Left lobe of liver (tissue), 2 donors: ENCODE measurements at regions not wholly inside any gene's neighbourhood (a gene's known extent, or its start where the extent isn't known, plus 50 kb on each side); places are given as distances from the start of the nearest gene placed in this dataset.

ENCODE experiments used
- ATAC-seq: fragments of 200-7000 bp; cut with Tn5 transposase; one replicate; pipeline ENCODE4 v1.9.1; 2020; ENCODE audit warnings: mild to moderate bottlenecking, moderate library complexity
- DNase-seq: peaks from one replicate; pipeline ENCODE4 v3.0.0-alpha.2; 2020; ENCODE audit warnings: low spot score
- donor health status: DM: no; HTN: no; CAD: no; lungs with moderate emphysema.
- donor health status: DM: no; HTN: yes; CAD: no.

DNA sequence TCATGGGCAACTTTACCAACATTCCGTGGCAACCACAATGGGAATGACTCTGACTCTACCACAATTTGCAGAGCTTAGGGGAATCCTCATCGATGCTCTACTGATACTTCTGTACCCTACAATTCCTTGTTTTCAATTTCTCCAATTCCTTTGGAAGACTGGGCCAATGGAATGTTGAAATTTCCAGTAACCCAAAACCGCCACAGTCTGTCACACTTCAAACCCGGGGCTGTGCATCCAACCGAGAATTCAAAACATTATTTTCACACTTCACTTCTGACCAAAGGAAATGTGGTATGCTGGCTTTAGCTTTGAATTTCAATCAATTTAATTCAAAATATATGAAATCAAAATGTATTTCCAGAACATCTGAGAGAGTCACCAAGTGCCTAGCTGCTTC, 951.4 kb downstream of the VRK1 start:
- ATAC-seq: no peak
- no peak for DNase-seq

DNA sequence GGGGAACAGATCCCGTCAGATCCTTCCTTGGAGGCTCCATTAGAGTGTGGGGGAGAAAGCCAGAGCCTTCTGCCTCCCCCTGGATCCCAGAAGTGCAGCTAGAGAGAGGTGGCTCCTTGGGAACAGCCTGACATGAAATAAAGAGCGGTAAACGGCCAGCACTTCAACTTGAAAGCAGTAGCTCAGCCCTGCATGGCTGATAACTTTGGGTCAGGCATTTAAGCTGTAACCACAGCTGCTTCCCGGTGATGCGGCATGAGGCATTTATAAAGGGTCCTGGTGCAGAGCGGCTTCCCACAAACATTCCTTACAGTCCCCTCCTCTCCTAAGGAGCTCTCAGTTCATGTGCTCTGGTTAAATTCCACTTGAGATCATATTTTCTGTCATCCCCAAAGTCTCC, 960.3 kb downstream of the VRK1 start:
- ATAC-seq (no peak), DNase-seq (no peak)

DNA sequence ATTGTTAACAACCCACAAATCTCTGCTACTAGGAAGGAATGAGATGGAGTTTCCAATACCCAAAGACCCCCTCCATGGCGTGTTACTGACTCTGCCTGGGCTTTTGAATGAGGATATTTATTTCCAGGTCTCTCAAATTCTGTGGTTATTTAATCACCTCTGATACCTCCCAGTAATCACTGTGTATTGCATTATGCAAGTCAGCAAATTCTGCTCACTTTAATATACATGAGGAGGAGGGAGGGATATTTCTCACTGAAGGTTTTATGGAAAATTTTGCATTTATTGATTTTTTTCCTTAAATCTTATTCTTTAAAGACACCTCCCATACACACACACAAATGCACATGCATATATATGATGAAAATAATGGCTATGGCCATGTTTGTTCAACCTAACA, 962.9 kb downstream of the VRK1 start:
- ATAC-seq (no peak), DNase-seq (no peak)

DNA sequence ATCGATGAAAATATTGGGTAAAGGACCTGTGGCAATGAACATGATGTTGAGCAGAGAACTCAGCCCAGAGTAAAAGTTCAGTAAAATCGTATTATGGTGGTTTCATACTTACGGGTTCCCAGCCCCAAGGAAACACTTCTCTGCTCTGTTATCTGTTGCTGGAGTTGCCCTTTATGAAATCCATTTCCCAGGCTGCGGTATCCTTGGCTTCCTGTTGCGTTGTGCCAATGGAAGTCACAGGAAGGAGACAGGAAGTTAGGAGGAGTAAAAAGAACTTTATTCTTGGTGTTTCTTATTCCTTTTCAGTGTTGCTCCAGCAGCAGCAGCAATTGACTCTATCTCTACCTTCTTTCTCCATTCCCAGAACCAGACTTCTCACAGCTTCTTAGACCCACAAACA, 965.2 kb downstream of the VRK1 start:
- ATAC-seq: no peak
- no peak for DNase-seq

DNA sequence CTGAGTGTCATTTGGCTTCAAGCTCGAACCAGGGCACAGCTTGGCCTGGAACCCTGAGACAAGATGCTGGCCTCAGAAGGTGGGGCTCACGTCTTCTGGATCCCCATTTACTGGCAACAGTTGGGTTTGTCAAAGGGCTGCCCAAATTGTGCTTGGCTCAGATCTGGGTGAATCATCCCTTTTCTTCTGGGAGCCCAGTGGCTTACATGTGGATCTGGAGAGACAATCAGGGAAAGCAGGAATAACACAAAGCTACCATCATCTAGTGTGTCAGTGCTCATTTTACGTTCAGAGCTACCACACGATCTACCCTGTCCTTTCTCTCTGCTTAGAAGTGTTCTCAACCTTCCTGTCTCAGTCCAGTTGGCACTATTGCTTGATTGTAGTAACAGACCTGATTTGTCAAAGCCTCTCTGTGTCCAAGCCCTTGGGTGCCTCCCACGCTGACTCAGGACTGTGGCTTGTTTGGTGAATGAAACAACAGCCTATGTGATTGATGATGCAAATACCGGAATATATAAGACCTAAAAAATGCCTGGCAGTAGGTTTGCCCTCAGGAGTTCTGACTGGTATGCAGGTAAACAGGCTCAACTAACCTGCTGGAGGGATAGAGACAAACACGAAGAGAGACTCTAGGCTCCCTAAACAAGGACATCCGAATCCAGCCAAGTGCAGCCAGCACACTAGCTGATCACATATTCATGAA, 974.3 kb downstream of the VRK1 start:
- no peak for ATAC-seq
- DNase-seq: no peak

DNA sequence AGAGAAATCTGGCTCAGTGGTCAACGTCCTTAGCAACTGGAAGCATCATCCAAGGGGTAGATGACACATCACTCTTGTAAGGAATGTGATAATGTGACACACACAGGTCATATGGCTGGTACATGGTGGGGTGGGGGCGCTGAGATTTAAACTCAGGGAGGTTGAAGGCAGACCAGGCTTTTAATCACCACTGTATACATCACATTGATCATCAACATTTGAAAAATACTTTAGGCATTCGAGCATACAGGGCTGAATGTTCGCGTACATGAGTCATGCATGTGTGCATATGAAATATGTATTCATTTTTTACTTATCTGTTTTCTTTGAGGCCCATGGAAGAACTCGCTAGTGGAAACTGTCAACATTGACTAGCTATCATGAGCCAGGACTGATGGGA, 976.4 kb downstream of the VRK1 start:
- DNase-seq: no peak
- no peak for ATAC-seq

DNA sequence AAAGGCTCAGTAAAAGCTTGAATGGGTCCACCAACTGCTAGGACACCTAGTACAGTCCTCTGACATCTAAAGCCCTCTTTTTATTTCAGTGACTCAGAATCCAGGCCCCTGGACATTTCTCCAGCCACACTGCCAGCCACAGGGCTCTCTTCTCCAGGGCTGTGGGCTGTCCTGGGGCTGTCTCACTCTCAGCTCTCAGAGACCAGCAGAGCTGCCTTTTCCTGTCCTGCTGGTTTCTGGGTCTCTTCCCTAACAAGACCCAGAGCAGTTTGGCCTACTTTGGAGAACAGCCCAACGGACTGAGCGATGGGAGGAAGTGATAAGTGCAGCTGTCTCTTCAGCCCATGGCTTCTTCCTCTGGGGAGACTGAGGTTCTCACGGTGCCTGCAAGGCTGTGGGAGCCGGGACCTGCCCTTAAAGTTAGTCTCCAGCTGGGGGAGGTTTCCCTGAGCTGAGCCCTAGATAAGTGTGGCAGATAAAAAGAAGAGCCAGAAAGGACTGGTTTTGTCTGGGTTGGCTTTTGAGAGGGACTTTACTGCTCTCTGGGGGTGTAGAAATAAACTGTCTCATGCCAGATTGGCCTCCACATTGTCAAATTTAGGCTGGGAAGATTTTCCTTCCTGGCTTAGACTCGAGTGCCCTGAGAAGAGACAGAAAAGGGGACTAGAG, 979.8 kb downstream of the VRK1 start:
- ATAC-seq (no peak), DNase-seq (no peak)

DNA sequence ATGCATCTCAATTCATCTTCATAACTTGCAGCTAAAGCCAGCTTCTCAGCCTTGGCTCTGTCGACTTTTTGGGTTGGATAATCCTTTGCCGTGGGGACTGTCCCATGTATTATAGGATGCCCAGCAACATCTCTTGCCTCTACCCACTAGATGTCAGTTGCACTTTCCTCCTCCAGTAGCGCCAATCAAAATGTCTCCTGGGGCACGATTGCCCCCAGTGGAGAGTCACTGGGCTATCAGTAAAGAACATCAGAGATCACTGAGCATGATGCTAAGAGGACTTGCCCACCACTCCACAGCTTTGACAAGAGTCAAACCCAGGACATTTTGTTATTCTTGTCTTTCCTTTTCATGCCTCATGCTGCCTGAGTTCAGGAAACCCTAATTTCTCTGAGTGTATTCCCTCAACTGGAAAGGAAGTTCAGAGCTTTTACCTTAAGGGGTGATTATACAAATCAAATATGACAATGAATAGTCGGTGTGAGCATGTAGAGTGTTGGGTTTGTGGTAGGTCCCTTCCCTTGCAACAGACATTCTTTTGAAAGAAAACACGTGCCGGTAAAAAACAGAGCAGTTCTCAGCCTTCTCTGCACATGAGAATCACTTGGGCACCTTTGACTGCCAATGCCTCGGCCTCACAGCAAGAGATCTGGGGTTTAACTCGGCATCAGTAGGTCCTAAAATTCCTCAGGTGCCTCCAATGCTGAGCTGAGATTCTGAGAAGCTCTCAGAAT, 980.6 kb downstream of the VRK1 start:
- ATAC-seq: no peak
- DNase-seq: no peak

DNA sequence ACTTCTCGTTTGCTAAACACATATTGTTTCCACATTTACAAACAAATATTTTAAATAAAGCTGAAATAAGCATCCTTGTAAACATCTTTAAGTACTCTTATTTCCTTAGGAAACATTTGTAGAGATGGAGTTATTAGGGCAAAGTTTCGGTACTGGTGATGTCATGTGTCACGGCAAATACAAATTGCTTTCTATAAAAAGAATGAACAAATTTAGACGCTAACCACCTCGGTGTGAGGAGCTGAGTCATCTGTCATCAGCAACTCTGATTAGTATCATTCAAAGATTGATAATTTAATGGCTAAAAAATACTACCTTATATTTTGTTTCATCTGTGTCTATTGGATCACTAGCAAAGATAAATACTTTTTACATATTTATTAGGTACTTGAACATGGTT, 982.0 kb downstream of the VRK1 start:
- no peak for DNase-seq
- ATAC-seq: no peak

DNA sequence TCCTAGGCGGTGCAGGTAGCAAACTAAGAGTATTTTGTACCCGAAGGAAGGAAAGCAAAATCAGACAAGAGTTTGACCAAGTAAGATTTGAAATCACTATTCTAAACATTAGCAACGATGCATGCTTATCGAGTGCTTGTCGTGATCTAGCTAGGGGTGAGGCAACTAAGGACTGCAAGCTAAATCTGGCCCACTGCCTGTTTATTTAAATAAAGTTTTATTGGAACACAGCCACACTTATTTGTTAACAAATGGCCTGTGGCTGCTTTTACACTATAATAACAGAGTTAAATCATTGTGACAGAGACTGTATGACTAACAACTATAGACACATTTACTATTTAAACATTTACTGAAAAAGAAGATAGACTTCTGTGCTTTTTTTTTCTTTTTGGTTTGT, 983.6 kb downstream of the VRK1 start:
- ATAC-seq: no peak
- no peak for DNase-seq

DNA sequence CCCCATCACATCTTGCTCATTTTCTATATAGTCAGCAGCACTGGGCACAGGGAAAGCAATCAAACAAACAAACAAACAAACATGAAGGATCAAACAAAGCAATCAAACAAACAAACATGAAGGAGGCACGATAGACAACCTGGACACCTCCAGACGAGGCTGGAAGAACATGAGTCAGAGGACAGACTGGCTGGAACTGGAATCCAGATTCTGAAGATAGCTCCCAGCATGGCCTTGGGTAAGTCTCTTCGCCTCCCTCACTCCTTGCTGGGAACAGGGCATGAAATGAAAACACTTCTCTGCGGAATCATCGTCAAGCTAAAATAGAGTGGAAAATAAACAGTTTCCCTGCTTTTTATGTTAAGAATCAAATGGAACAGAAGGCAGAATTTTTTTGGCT, 984.8 kb downstream of the VRK1 start:
- ATAC-seq (no peak), DNase-seq (no peak)

DNA sequence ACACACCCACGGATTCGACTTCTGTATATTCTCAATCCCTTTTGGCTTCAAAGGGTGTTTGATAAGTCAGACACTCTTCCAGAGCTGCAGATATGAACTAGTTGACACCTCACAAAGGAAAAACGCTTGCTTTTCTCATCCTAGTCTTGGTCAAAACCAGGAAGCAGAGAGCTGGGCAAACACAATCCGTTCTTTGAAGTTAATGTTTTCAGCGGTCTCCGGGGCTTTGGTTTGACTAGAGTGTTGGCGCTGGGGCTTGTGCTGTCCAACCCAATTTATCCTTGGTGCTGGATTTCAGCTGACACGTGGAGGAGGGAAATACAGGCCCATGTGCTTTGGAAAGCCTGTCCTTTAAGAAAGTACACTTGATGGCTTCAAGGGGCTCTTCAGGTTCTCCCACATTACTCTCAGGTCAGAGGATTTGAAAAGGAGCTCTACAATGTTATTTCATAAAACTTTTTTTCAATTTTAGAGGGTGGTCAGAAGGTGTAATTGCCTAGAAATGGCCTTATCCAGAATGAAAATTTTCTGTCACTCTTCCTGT, 985.8 kb downstream of the VRK1 start:
- DNase-seq (no peak), ATAC-seq (no peak)

DNA sequence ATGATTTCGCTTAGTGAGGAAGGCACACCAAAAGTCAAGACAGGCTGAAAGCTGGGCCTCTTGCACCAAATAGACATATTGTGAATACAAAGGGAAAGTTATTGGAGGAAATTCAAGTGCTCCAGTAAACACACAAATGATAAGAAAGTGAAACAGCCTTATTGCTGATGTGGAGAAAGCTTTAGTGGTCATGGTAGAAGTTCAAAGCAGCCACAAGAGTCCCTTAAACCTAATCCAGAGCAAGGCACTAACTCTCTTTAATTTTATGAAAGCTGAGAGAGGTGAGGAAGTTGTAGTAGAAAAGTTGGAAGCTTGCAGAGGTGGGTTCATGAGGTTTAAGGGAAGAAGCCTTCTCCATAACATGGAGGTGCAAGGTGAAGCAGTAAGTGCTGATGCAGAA, 988.3 kb downstream of the VRK1 start:
- DNase-seq (no peak), ATAC-seq (no peak)

DNA sequence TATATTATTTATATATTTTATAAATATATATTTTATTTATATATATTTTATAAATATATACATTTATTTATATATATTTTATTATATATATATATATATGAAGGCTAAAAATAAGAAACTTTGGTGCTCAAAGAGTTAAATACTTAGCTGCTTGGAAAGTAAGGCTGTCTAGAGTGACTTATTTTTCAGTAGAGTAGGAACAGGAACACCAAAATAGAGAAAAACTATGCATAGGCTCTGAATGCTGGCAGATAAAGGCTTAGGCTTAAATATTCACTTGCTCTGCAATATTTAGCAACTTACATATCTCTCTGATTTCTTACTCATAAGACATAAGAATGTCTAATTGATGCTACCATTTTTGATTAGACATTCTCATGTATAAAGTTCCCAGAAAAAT, 991.2 kb downstream of the VRK1 start:
- ATAC-seq (no peak), DNase-seq (no peak)

DNA sequence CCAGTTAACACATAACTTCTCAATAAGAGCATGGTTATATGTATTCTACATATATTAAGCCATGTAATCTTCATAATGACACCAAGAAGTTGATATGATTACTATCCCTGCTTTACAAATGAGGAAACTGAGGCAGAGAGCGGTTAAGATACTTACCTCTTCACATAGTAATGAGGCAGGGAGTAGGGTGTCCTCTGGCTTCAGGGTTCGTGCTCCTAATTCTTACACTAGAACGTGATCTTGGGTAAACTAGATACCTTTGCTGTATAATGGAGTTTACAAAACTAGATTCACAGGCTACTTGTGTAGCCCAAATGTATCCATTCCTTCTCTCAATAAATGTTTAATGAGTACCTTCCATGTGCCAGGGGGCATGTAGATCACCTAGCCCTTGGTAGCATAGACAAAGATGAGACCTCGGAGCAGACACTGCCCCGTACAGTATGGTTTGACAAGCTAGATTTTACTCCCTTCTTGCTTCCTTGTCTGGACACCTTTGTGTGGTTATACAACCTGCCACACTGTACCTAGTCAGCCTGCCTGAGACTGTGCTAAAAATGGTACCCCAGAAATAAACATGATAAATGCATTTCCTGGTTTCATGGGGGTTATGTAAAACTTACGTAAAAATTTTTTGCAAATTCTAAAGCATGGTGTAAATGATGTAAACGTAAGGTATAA, 991.8 kb downstream of the VRK1 start:
- DNase-seq (no peak), ATAC-seq (no peak)

DNA sequence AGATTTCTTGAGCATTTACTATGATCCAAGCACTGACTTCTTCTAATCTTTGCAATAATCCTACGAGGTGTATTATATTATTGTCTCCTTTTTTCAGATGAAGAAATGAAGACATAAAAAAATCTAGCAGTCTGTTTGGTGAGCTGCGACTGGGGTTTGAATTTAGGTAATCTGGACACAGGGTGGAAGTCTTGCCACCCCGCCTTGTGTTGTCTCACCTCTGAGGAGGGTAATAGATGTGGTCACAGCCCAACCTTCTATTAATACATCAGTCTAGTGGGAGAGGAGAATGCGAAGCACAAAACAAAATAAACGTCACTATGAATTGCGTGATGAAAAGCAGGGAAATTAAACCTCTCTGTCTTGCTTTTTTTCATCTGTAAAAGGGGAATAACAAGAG, 993.9 kb downstream of the VRK1 start:
- DNase-seq (no peak), ATAC-seq (no peak)

DNA sequence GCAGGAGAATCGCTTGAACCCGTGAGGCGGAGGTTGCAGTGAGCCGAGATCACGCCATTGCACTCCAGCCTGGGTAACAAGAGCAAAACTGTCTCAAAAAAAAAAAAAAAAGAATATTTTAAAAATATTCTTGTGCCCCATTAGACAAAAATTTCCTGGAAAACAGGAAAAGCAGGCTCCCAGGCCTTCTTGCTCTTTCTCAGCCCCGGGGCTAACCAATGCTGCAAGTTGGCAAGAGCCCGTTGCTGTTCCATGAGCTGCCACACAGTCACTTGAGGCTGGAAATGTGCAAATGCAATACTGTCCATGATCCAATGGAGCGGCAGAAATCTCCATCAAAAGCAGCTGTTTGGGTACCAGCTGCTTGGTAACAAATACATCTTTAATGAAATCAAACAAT, 994.7 kb downstream of the VRK1 start:
- ATAC-seq: no peak
- DNase-seq: no peak

DNA sequence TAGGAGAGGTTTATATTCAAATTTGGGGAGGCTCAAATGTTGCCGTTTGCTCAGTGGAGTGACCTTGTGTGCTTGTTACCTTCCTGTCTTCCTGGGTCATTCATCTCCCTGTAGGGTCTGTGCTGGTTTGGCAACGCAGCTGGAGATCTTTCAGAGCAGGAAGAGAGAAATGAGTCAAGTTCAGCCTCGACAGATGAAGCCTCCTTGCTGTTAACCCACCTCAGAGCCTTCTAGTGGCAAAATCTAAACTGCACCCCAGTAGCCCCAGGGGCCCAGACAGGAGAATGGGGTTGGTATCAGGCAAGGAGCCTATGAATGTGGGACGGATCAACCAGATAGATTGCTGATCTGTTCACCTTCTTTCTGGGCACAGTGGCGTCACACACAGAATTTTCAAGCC, 999.3 kb downstream of the VRK1 start:
- DNase-seq: no peak
- ATAC-seq: no peak

DNA sequence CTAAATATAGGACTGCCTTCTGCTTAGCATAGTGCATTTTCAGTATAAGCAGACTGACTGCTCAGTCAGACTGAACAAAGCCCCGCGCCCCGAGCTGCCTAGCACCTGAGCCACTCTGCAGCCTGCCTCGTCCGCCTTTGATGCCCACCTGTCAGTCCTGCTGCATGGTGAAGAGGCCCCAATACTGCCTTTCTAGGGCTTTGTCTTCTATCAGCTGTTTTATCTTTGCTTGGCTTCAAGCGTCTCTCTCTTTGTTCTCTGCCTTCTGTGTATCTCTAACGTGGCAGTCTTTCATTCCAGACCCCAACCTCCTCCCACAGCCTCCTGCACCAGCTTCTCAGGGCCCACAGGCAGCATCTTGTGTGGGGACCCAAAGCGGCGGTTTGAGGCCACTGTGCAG, 1001.0 kb downstream of the VRK1 start:
- ATAC-seq (no peak), DNase-seq (no peak)

DNA sequence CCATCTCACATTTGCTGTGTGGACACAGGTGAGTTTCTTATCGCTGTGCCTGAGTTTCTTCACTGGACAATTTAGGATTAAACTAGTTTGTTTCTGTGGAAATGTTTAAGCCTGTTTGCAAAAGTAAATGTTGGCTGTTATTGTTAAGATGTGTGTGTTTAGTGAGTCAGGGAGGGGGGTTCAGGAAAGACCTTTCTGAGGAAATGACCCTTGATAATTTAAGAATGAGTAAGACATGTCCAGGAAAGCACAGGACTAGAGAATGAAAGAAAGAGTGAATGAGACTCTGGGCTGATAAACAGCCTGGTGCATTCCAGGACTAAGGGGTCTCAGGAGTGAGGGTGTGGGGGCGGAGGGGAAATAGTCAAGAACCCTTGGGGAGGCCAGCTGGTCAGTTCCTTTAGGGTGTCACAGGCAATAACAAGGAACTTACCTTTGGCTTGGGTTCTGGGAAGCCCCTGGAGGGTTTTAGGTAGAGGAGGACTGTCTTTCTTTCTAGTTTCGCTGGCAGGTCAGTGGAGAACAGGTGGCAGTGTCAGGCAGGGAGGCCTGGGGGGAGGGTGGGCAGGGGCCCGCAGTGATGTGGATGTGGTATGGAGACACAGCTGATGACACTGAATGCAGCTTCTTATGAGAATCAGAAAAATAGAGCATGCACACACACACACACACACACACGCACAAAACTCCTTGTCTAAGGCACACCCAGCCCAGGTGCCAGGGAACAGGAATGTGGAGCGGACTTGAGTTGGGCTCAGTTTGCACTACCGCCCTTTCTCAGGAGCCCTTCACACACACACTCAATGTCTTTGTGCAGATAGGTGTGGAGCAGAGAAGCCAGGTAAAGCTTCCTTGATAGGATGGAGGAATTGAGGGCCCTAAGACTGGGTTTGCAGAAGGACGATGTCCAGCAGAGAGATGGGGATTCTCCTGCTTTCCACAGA, 1005.5 kb downstream of the VRK1 start:
- DNase-seq (no peak), ATAC-seq (no peak)
